ENCODE measurements at regions not wholly inside any gene's neighbourhood (a gene's known extent, or its start where the extent isn't known, plus 50 kb on each side); places are given as distances from the start of the nearest gene placed in this dataset.
"Not testable (repeated sequence)": the region's sequence is repeated elsewhere in the genome, so short reads cannot be mapped to it uniquely, and the experiment has no call there.

- H3K4me1 ChIP-seq (ENCODE audit: insufficient read depth, low read length), result no peaks in the 10 kb centered on the region
- no peaks in the 10 kb centered on the region for H3K36me3 ChIP-seq (ENCODE audit: insufficient read depth, low read length)
- H3K9me3 ChIP-seq (ENCODE audit: control insufficient read depth, insufficient read depth, low read length), result no peaks in the 10 kb centered on the region
- no peak overlapping the region for H3K9ac ChIP-seq (ENCODE audit: low read depth, low read length)
Observed at GRCh38 chr4:85154591-85154990, 188.1 kb upstream of the WDFY3 start.

GRCh38 chr4:85165808-85166207 is 199.3 kb upstream of the WDFY3 start:
- Histone ChIP-seq H3K36me3 (ENCODE audit: insufficient read depth, low read length) (no peaks in the 10 kb centered on the region), H3K4me1 (ENCODE audit: insufficient read depth, low read length) (no peaks in the 10 kb centered on the region), H3K9me3 (ENCODE audit: control insufficient read depth, insufficient read depth, low read length) (no peaks in the 10 kb centered on the region; the same call in 1 of the 2 replicates), H3K9ac (ENCODE audit: low read depth, low read length) (no peak overlapping the region)

GRCh38 chr4:85166318-85166717 is 199.8 kb upstream of the WDFY3 start:
- H3K9ac ChIP-seq (ENCODE audit: low read depth, low read length), result no peak overlapping the region
- H3K4me1 ChIP-seq (ENCODE audit: insufficient read depth, low read length), result no peaks in the 10 kb centered on the region
- no peaks in the 10 kb centered on the region for H3K36me3 ChIP-seq (ENCODE audit: insufficient read depth, low read length)
- no peaks in the 10 kb centered on the region; the same call in 1 of the 2 replicates for H3K9me3 ChIP-seq (ENCODE audit: control insufficient read depth, insufficient read depth, low read length)

- H3K36me3 ChIP-seq (ENCODE audit: insufficient read depth, low read length), result no peaks in the 10 kb centered on the region
- H3K4me1 ChIP-seq (ENCODE audit: insufficient read depth, low read length), result no peaks in the 10 kb centered on the region
- no peaks in the 10 kb centered on the region; the same call in 1 of the 2 replicates for H3K9me3 ChIP-seq (ENCODE audit: control insufficient read depth, insufficient read depth, low read length)
Observed at GRCh38 chr4:85168234-85168834, 201.8 kb upstream of the WDFY3 start.

GRCh38 chr4:85170241-85170640 is 203.8 kb upstream of the WDFY3 start:
- no peaks in the 10 kb centered on the region; the same call in 1 of the 2 replicates for H3K9me3 ChIP-seq (ENCODE audit: control insufficient read depth, insufficient read depth, low read length)
- no peaks in the 10 kb centered on the region for H3K4me1 ChIP-seq (ENCODE audit: insufficient read depth, low read length)
- no peak overlapping the region for H3K9ac ChIP-seq (ENCODE audit: low read depth, low read length)
- H3K36me3 ChIP-seq (ENCODE audit: insufficient read depth, low read length), result no peaks in the 10 kb centered on the region

More at GRCh38 chr4:85168234-85168834, 201.8 kb upstream of the WDFY3 start:
- H3K9ac ChIP-seq (ENCODE audit: low read depth, low read length), result no peak overlapping the region

GRCh38 chr4:85175190-85175589 is 208.7 kb upstream of the WDFY3 start:
- Histone ChIP-seq H3K4me1 (ENCODE audit: insufficient read depth, low read length) (no peaks in the 10 kb centered on the region), H3K9ac (ENCODE audit: low read depth, low read length) (no peak overlapping the region), H3K9me3 (ENCODE audit: control insufficient read depth, insufficient read depth, low read length) (no peaks in the 10 kb centered on the region), H3K36me3 (ENCODE audit: insufficient read depth, low read length) (no peaks in the 10 kb centered on the region)

GRCh38 chr4:85177092-85177491 is 210.6 kb upstream of the WDFY3 start:
- H3K9ac ChIP-seq (ENCODE audit: low read depth, low read length), result no peak overlapping the region
- H3K9me3 ChIP-seq (ENCODE audit: control insufficient read depth, insufficient read depth, low read length), result no peaks in the 10 kb centered on the region
- no peaks in the 10 kb centered on the region for H3K4me1 ChIP-seq (ENCODE audit: insufficient read depth, low read length)
- H3K36me3 ChIP-seq (ENCODE audit: insufficient read depth, low read length), result no peaks in the 10 kb centered on the region

- H3K36me3 ChIP-seq (ENCODE audit: insufficient read depth, low read length), result no peaks in the 10 kb centered on the region
Observed at GRCh38 chr4:85177679-85178078, 211.2 kb upstream of the WDFY3 start.

GRCh38 chr4:85180533-85180932 is 214.0 kb upstream of the WDFY3 start:
- H3K9me3 ChIP-seq (ENCODE audit: control insufficient read depth, insufficient read depth, low read length), result no peaks in the 10 kb centered on the region
- H3K4me1 ChIP-seq (ENCODE audit: insufficient read depth, low read length), result no peaks in the 10 kb centered on the region
- no peak overlapping the region for H3K9ac ChIP-seq (ENCODE audit: low read depth, low read length)
- H3K36me3 ChIP-seq (ENCODE audit: insufficient read depth, low read length), result no peaks in the 10 kb centered on the region

More at GRCh38 chr4:85177679-85178078, 211.2 kb upstream of the WDFY3 start:
- Histone ChIP-seq H3K9ac (ENCODE audit: low read depth, low read length) (no peak overlapping the region), H3K9me3 (ENCODE audit: control insufficient read depth, insufficient read depth, low read length) (no peaks in the 10 kb centered on the region), H3K4me1 (ENCODE audit: insufficient read depth, low read length) (no peaks in the 10 kb centered on the region)

- Histone ChIP-seq H3K4me1 (ENCODE audit: insufficient read depth, low read length) (no peaks in the 10 kb centered on the region), H3K9ac (ENCODE audit: low read depth, low read length) (no peak overlapping the region), H3K9me3 (ENCODE audit: control insufficient read depth, insufficient read depth, low read length) (no peaks in the 10 kb centered on the region), H3K36me3 (ENCODE audit: insufficient read depth, low read length) (no peaks in the 10 kb centered on the region)
Observed at GRCh38 chr4:85187106-85187505, 220.6 kb upstream of the WDFY3 start.

- not testable (repeated sequence) for H3K36me3 ChIP-seq (ENCODE audit: insufficient read depth, low read length); H3K9me3 ChIP-seq (ENCODE audit: control insufficient read depth, insufficient read depth, low read length); H3K4me1 ChIP-seq (ENCODE audit: insufficient read depth, low read length); H3K9ac ChIP-seq (ENCODE audit: low read depth, low read length)
Observed at GRCh38 chr4:85196015-85196414, 229.5 kb upstream of the WDFY3 start.

GRCh38 chr4:85200106-85200505 is 233.6 kb upstream of the WDFY3 start:
- no peaks in the 10 kb centered on the region for H3K4me1 ChIP-seq (ENCODE audit: insufficient read depth, low read length)

GRCh38 chr4:85209161-85209560 is 242.7 kb upstream of the WDFY3 start:
- Histone ChIP-seq H3K9me3 (ENCODE audit: control insufficient read depth, insufficient read depth, low read length) (no peaks in the 10 kb centered on the region), H3K9ac (ENCODE audit: low read depth, low read length) (no peak overlapping the region), H3K4me1 (ENCODE audit: insufficient read depth, low read length) (no peaks in the 10 kb centered on the region), H3K36me3 (ENCODE audit: insufficient read depth, low read length) (no peaks in the 10 kb centered on the region)

More at GRCh38 chr4:85200106-85200505, 233.6 kb upstream of the WDFY3 start:
- no peak overlapping the region for H3K9ac ChIP-seq (ENCODE audit: low read depth, low read length)
- H3K36me3 ChIP-seq (ENCODE audit: insufficient read depth, low read length), result no peaks in the 10 kb centered on the region
- H3K9me3 ChIP-seq (ENCODE audit: control insufficient read depth, insufficient read depth, low read length), result no peaks in the 10 kb centered on the region; the same call in 1 of the 2 replicates

GRCh38 chr4:85210353-85210752 is 243.9 kb upstream of the WDFY3 start:
- Histone ChIP-seq H3K36me3 (ENCODE audit: insufficient read depth, low read length) (no peaks in the 10 kb centered on the region), H3K9me3 (ENCODE audit: control insufficient read depth, insufficient read depth, low read length) (no peaks in the 10 kb centered on the region; the same call in 1 of the 2 replicates), H3K4me1 (ENCODE audit: insufficient read depth, low read length) (no peaks in the 10 kb centered on the region), H3K9ac (ENCODE audit: low read depth, low read length) (no peak overlapping the region)

GRCh38 chr4:85216571-85216970 is 250.1 kb upstream of the WDFY3 start:
- not testable (repeated sequence) for H3K4me1 ChIP-seq (ENCODE audit: insufficient read depth, low read length); H3K36me3 ChIP-seq (ENCODE audit: insufficient read depth, low read length)

More at GRCh38 chr4:85216571-85216970, 250.1 kb upstream of the WDFY3 start:
- not testable (repeated sequence) for H3K9ac ChIP-seq (ENCODE audit: low read depth, low read length); H3K9me3 ChIP-seq (ENCODE audit: control insufficient read depth, insufficient read depth, low read length)
